NCI-H1694 (cell line): ENCODE measurements at regions not wholly inside any gene's neighbourhood (a gene's known extent, or its start where the extent isn't known, plus 50 kb on each side); places are given as distances from the start of the nearest gene placed in this dataset.

Source experiments
- DNase-seq: peaks from one replicate; lab custom pipeline; 2025; lab: John Stamatoyannopoulos, UW

DNA sequence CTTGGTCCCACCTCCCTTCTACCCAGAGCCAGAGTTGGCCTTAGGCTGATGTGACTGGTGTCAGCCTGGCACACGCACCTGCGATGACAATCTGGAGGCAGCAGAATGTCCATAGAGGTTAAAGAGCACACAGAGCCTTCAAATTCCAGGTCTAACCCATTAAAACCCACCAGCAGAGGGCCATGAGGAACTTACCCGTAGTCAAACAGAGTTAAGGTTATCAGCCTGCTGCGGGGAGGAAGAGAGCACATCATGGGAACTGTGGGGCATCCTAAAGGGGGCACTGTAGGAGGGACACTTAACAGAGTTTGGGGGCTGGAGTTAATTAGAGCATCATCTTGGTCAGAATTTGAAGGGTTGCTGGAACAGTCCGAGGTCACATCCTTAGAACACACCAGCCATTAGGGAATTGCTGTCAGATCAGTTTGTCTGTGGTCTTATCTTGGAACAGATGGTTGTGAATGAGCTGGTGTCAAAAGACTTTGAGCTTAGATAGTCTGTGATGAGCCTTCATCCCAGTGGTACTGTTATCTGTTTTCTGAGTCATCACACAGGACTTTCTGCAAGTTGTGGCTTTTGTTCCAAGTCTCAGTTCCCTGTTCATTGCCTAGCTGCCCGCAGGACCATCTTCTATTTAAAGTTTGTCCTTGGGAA, 248.6 kb downstream of the LOXHD1 start:
- no peak for DNase-seq

DNA sequence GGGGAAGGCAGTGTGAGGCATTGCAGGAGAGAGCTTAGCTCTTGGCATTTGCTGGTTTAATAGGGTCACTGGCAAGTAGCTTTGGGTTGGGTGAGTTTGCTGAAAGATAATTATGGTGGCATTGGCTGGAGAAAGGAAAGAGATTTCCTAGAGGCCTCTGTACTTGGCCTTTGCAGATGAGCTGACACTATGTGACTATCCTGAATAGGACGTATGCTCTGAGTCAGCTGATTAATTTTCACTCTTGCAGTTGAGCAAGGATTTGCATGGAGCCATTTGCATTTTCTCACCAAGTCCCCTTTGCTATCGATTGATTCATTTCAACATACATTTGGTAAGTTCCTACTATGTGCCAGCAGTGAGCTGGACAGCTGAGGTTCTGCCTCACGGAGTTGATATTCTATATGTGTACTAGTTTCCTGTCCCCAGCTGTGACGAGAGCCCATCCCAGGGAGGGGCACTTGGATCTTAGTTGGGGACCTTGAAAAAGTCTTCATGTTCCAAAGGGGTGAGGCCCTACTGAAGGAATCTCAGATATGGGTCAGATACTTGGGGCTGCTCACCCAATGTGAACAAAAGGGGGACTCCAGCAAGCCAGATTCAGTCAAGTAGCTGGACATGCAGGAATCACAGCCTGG, 245.7 kb downstream of the LOXHD1 start:
- no peak for DNase-seq

DNA sequence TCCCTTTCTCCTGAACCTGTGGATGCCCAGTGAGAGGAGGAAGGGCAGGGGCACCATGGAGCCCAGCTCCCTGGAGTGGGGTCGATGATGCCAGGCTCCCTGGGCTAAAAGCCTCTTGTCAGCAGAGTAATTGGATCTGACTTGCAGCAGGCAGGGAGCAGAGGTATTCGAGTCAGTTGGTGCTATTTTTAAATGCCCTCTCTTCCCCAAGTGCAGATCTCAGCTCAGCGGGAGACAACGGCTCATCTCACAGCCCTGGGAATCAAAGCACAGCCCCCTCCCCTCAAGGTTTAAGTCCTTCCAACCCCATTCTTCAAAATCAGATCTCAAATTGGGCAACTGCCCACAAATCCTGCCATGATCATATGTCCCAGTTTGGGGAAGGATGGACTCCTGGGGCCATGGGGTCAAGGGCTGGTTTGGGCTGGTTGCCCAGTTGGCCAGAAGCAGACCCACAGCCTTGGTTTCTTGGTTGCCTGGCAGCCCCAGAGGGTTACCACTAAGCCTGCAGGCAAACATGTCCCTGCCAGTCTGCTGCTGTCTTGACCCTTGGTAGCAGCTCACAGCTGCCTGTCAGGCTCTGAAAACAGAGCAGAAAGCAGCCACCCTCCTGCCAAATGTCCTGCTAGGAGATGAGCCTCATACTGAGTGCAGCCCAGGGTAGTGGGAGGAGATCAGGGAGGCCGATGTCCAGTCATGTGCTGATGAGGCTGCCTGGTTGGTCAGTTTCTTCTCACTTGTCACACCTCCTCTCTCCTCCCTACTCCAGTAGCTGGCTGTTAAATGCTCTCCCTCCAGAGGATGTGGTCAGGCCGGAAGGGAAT, 244.9 kb downstream of the LOXHD1 start:
- DNase-seq: no peak

GRCh38 chr18:46412916-46413315, 244.1 kb downstream of the LOXHD1 start:
- no peak for DNase-seq

DNA sequence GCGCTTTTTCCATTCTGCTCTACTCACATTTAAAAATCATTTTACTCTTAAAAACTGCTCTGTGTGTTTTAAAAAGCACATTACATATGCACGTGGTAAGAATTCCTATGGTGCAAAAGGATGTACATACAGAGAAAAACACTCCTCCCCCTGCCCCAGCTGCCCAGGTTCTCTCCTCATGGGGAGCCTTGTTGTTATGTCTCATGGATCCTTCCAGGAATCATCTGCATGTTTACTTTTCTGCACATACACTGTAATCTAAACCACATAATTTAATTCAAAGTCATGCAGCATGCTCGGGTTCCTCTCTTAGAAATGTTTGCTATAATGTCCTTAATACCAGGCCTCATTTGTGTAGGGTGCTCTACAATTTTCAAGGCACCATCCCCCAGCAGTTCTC, 243.3 kb downstream of the LOXHD1 start:
- DNase-seq: no peak

GRCh38 chr18:46414863-46415262, 242.2 kb downstream of the LOXHD1 start:
- DNase-seq: no peak

DNA sequence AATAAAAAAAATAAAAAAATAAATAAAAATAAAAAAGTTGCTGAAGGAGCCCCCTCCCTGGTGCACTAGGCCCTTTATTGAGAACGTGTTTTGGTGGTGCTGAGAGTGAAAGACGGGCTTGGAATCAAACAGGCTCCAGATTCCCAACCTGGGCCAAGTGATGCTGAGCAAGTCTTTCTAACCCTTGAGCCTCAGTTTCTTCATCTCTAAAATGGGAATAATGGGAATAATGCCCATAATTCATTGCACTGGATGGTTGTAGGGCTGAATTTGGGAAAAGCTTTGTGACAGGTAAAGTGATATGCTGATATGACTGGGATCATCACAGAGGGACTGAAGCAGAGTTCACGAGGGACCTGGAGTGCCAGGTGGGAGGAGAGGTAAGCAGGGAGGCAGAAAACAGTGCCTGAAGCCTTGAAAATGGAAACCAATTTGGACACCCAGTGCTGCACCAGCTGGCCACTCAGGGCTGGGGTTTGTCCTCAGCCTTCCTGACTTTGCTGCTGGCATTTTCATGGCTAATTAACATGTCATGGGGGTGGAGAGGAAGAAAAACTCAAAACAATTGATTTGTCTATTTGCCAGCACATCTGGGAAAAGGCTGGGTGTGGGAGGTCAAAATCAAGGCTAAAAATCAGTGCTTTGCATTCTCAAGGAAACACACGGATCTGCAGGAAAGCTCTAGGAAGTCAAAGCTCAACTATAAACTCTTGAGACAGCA, 241.3 kb downstream of the LOXHD1 start:
- no peak for DNase-seq

DNA sequence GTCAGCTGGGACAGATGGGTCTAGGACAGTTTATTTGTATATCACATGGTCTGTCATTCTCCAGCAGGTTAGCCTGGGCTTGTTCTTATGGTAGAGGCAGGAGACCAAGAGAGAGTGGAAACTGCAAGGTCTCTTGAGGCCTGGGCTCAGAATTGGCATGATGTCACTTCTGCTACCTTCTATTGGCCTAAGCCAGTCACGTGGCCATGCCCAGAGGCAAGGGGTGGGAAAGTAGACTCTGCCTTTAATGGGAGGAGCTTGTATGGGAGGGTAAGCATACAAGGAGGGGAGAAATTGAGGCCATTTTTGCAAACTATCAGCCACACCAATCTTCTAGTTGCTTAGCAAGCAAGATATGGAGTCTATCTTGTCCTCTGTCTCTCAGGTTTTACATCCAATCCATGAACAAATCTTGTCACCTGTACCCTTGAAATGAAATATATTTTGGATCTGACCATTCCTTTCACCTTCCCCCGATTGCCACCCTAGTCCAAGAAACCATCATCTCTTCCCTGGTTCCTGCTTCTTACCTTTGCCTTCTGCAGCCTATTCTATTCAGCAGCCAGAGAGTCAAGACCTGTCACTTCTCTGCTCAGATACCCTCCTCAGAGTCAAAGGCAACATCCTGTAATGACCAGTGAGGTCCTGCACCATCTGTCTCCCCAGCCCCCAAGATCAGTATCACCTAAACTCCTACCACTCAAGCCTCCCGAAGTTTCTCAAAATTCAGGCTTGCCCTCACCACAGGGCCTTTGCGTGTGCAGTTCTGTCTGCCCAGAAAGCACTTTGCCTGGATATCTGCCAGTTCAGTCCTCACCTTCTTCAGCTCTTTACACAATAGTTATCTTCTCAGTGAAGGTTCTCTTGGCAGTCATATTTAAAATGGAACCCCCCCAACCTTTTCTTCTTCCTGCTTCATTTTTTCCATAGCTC, 240.0 kb downstream of the LOXHD1 start:
- peak; percentile 70 for DNase-seq

GRCh38 chr18:46418663-46419260, 238.3 kb downstream of the LOXHD1 start:
- no peak for DNase-seq

DNA sequence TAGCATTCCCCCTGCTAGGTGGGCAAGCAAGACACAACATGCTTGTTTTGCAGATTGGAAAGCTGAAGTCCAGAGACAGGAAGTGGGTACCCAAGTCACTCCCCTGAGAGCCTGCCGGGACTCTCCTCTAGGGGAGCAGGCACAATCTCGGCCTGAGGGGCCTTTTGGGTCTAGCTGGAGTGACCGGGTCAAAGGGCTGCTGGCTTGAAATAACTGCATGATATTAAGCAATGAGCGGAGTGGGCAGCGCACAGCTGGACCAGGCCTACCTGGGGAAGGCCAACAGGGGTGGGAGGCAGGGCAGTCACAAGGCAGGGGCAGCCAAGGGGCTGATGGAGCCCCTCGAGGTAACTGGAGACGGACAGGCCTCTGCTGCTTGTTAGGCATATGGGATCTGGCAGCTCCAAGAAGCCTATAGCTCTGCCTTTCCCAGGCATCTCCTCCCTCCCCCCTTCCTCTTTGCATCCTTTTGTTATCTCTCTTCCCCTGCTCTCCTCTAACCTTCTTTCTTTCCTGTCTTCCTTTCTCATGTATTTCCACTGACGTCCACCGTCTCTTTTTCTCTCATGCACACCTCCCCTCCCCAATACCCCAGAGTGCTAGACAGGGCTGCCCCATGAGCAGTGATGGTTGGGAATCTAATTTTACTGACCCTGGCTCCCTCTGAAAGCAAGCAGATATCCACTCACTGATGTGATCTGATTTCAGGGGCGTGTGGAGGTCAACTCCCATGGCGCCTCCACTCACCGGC, 237.5 kb downstream of the LOXHD1 start:
- no peak for DNase-seq

- no peak for DNase-seq
Measured at GRCh38 chr18:46421973-46422551, 235.0 kb downstream of the LOXHD1 start.

DNA sequence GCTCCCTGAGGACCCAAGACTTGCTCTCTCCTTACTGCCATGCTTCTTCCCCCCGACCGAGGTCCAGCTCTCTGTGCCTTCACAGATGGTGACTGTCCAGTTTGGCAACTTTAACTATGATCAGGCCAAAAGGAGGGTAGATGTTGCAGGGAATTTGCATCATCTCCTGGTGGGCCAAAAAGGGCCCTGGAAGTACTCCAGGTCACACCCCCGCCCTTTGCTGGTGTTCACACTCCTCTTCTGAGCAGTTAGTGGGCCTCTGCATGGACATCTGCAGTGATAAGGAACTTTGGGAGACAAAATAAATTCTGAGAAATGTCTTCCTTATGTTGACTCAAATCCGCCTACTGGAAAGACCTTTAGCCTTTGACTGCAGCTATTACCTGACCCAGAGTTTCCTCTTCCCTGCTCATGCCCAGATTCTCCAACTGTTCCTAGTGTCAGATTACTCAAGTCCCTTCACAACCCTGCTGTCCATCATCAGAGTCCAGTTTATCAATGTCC, 234.4 kb downstream of the LOXHD1 start:
- no peak for DNase-seq

DNA sequence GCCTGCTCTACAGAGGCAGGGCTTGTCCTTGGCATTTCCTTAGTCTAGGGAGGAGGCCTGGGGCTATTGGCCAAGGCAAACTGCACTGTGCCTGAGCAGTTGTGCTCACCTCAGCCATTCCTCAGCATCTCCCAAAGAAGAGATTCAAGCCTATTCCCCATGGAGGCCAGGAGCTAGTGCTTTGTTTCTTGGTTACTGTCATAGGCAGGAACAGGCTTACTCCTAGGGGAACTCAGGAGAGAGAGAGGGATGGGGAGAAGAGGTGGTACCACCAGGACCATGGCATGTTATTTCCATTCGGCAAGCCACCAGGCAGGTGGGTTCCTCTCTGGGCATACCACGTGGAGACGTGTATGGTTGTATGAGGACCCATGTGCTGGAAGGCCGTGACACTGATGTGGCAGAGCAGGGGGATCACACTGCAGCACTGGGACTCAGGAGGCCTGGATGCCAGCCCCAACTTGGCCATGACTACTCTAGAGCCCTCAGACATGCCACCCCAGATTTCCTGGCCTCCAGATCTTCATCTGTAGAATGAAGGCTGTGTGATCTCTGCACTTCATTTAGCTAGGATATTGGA, 233.7 kb downstream of the LOXHD1 start:
- DNase-seq: no peak

- DNase-seq: no peak
Measured at GRCh38 chr18:46424898-46425297, 232.1 kb downstream of the LOXHD1 start.

- no peak for DNase-seq
Measured at GRCh38 chr18:46425511-46425910, 231.5 kb downstream of the LOXHD1 start.

- DNase-seq: no peak
Measured at GRCh38 chr18:46426021-46426678, 230.9 kb downstream of the LOXHD1 start.

DNA sequence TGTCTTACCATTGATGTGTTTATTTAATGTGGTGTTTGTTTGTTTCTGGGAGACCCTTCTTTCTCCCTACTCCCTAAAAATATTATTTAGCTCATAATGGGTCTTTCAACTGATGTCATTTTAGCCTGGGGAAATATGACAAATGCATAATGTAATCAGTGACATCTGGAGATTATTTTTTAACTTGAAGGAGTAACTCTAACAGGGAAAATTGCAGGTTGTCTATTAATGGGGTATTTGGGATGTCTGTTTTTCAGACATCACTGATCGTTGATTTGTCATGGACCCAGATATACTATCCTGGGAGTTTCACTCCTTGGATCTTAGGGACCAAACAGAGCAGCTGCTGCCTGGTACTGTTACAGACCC, 230.4 kb downstream of the LOXHD1 start:
- no peak for DNase-seq
